Panc1 (cell line): ENCODE measurements at regions not wholly inside any gene's neighbourhood (a gene's known extent, or its start where the extent isn't known, plus 50 kb on each side); places are given as distances from the start of the nearest gene placed in this dataset.

Experiments
- POLR2AphosphoS5 ChIP-seq: IDR thresholded peaks from 2 replicates; pipeline ENCODE4 v1.6.1; 2012; ENCODE audit warnings: mild to moderate bottlenecking, low read depth, low read length, moderate library complexity
- TF ChIP-seq, protein P1 (sequence below): fragments of 450-650 bp; IDR thresholded peaks from 2 replicates; pipeline ENCODE4 v1.5.1; 2017; ENCODE audit warnings: mild to moderate bottlenecking

DNA sequence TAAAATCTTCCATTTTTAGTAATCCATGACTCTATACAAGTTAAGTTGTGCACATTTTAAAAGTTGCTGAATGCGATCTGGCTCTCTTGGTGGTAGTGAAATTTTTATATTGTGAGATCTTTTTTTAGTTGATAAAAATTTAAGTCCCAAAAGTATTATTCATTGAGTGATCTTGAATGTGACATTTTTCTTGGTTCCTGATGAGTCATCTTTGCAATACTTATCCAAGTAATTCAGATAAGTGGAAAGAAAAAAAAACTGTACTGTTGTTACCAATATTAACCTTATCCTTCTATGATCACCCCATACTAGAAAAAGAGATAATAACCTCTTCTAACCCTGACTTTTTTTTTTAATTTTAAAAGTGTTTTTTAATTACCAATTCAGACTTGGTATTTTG is 601.3 kb downstream of the PSAT1 start:
- TF ChIP-seq, protein P1, sequence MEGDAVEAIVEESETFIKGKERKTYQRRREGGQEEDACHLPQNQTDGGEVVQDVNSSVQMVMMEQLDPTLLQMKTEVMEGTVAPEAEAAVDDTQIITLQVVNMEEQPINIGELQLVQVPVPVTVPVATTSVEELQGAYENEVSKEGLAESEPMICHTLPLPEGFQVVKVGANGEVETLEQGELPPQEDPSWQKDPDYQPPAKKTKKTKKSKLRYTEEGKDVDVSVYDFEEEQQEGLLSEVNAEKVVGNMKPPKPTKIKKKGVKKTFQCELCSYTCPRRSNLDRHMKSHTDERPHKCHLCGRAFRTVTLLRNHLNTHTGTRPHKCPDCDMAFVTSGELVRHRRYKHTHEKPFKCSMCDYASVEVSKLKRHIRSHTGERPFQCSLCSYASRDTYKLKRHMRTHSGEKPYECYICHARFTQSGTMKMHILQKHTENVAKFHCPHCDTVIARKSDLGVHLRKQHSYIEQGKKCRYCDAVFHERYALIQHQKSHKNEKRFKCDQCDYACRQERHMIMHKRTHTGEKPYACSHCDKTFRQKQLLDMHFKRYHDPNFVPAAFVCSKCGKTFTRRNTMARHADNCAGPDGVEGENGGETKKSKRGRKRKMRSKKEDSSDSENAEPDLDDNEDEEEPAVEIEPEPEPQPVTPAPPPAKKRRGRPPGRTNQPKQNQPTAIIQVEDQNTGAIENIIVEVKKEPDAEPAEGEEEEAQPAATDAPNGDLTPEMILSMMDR = no peak
- TF ChIP-seq POLR2AphosphoS5 = no peak
